DMS114 treated with DMSO at 0.1 percent for 48 hours (cell line): ENCODE measurements at regions not wholly inside any gene's neighbourhood (a gene's known extent, or its start where the extent isn't known, plus 50 kb on each side); places are given as distances from the start of the nearest gene placed in this dataset.
"Not testable (repeated sequence)": the region's sequence is repeated elsewhere in the genome, so short reads cannot be mapped to it uniquely, and the experiment has no call there.

Experiments used
- DNase-seq: peaks from one replicate; lab custom pipeline; 2025; ENCODE audit not compliant: unreplicated experiment; lab: John Stamatoyannopoulos, UW

DNA sequence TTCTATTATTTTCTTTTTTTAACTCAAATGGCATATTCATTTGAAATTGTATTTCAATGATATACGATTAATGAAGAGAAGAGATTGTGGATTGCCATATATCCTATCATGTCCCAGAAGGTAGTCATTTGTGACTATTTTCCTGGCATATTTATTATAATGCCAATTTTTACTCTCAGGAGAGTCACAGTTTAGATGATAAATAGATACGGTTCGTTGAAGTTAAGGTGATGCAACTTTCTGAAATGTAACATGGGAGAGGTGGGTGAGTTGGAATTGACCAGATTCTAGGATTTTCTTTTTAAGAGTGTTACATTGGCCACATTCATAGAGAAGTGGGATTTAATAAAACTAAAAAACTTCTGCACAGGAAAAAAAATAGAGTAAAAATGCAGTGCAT is 1138.5 kb downstream of the NCAM2 start:
- no peak for DNase-seq

DNA sequence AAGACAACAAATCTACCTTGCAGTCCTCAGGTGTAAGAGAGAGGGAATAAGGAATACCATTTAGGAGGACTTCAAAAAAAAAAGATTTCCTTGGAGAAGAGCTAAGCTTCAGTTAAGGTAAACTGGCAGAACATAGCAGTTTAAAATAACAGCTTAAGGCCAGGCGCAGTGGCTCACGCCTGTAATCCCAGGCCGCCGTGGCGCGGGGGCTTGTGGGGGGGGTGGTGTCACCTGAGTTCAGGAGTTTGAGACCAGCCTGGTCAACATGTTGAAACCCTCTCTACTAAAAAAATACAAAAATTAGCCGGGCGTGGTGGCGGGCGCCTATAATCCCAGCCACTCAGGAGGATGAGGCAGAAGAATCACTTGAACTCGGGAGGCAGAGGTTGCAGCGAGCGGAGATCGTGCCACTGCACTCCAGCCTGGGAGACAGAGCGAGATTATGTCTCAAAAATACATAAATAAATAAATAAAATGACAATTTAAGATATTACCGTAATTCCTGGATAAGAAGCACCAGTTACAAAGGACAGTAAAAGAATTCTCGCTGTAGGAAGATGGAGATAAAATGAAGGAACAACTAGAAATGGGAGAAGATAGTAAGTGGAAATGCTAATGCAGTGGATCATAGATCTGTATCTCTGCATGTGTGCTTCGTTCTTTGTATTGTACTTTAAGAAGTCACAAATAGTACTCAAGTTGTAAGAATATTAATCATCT is 1140.2 kb downstream of the NCAM2 start:
- no peak for DNase-seq

DNA sequence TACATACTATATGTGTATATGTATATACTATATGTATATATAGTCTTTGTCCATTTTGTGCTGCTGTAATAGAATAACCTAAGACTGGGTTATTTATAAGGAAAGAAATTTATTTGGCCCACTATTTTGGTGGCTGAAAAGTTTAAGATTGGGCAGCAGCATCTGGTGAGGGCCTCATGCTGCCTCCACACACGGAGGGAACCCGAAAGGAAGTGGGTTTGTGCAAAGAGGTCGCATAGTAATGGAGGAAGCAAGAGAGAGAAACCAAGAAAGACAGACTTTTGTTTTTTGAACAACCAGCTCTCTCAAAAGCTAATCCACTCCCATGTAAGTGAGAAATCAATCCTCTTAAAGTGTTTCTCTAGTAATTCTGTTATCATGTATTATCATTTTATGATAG is 1147.3 kb downstream of the NCAM2 start:
- DNase-seq: no peak

DNA sequence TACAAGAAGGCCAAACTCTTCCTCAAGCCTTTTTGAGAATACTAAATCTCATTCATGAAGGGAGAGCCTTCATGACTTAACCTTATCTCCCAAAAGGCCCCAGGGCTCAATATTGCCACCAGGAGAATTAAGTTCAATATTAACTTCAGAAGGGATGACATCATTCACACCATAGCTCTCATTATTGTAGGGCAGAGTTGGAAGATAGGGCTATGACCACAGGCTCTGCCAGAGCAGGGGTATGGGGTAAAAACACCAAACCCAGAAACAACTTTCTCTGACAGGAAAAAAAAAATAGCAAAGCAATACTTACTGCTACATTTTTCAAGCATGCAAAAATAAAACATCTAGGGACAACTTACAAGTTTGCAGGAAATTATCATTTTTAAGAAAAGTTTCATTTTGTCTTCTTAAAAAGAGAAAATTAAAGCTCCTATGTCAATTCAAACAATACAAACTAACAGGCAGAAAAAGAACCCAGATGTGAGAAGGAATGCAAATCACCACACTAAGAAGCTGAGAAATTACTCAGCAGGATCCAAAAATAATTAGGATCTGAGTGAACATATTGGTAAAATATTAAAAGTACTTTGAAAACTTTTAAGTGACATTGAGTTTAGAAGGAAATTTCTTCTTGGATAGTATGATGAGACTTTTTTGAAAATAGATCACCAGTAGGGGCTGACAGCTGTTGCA is 1156.5 kb downstream of the NCAM2 start:
- no peak for DNase-seq

DNA sequence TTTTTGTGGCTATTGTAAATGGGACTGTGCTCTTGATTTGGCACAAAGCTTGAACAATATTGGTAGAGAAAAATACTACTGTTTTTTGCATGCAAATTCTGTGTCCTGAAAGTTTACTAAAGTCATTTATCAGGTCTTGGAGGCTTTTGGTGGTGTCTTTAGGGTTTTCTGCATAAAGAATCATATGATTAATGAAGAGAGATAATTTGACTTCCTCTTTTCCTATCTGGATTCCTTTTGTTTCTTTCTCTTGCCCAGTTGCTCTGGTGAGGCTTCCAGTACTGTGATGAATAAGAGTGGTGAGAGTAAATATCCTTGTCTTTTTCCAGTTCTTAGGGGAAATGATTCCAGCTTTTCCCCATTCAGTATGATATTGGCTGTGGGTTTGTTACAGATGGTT is 1166.7 kb downstream of the NCAM2 start:
- no peak for DNase-seq

DNA sequence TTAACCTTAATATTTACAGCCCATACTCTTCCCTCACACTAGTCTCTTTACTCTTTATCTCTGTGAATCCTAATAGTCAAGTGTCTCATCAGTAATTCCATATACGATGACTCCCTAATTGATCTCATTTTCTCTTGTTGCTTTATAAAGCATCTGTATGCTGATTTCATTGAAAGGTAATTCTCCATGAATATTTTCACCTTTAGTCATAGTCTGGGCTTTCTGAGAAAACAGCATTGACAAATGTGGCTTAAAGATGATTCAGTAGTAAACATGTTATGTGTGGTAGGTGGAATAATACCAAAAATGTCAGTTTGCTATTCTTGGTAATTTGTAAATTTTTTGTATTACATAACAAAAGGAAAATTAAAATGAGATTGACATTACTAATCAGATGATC is 1176.5 kb downstream of the NCAM2 start:
- DNase-seq: no peak

DNA sequence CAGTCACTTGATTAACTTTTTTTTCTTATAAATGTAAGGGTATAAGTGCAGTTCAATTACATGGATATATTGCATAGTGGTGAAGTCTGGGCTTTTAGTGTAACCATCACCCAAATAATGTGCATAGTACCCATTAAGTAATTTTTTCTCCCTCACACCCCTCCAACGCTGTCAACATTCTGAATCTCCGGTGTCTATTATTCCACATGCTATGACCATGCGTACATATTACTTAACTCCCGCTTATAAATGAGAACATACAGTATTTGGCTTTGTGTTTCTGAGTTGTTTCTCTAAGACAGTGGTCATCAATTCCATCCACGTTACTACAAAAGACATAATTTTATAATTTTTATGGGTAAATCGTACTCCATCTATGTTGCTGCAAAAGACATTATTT is 1191.1 kb downstream of the NCAM2 start:
- no peak for DNase-seq

DNA sequence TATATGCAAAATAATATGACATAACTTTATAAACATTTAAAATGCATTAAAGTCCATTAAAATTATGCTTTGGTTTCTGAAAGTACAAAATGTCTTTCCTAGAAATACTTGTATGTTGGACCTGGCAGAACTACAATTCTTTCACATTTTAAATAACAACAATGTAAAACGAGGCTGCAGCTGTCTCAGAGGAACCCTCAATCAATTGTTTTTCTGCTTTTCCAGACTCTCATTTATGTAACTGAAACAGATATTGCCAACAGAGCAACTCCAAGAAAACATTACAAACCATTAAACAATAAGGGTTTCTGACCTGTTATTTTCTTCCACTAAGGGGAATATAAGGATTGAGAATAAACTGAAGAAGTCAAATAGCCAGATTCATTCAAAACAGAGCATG is 1193.4 kb downstream of the NCAM2 start:
- no peak for DNase-seq

DNA sequence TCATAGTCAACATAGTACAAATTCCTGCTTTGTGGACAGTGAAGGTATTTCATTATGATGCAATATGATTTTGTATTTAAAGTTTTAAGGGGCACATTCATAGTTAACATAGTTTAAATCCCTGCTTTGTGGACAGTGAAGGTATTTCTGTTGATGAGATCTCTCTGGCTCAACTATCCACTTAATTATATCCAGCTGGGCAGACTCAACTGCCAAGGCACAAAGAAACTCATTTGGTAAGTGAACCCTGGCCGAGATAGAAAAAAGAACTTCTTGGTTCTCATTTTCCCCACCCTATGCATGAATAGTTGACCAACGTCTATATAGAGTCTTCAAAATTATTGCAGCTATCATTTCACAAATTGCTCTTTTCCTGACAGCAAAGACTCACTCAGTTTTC is 1194.6 kb downstream of the NCAM2 start:
- no peak for DNase-seq

DNA sequence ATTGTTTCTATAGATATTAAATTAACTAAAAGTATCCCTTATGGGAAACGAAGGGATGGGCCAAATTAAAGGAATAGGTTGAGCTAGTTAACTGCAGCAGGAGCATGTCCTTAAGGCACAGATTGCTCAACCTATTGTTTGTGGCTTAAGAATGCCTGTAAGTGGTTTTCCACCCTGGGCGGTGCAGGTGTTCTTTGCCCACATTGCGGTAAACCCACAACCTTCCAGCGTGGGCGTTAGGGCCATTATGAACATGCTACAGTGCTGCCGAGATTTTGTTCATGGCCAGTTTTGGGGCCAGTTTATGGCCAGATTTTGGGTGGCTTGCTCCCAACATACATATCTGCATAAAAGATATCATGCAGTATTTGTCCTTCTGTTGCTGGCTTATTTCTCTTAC is 1196.8 kb downstream of the NCAM2 start:
- DNase-seq: not testable (repeated sequence)

DNA sequence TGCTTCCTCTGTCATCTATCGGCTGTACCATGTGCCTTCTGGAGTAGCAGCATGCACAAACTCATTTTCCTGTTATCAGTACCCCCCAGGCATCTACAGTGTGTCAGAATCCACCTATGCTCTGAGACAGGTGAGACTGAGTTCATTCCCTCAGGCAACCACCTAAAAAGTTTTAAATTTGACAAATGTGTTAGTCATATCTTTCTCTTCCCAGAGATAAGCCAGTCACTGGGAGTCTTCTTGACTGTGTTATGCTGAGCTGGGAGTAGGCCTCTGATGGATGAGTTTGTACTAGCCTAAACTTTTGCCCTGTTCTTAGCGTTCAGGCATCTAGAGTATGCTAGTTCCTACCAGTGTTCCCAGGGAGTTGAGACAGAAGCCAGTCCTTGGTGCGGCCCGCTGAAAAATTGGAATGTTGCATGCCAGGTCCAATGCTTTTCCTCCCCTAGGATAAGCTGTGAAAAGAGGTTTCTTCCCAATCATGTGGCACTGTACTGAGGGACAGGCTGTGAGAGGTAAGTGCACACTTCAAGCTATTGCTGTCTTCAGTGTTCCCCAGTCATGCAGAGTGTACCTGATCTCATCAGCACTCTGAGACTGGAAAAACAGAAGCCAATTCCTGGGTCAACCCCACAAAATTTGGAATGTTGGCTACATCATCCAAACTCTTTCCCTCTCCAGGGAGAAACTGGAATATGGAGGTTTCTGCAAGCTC is 1202.3 kb downstream of the NCAM2 start:
- DNase-seq: no peak

DNA sequence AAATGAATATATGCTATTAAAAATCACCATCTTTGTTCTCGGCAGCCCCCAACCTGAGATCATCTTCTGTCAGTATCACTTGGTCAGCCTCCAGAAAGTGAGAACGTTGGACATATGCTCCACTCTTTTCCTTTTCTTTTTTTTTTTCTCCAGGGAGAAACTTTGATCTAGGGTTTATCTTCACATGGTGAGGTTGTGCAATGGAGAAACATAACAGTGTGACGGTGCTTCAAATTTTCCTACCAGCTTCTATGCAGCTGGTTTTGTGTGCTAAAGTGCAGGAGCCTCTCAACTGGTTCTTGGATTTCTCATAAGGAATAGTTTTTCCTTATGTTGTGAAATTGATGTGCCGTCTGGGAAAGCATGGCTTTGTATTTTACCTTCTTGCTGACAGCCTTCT is 1202.9 kb downstream of the NCAM2 start:
- no peak for DNase-seq

DNA sequence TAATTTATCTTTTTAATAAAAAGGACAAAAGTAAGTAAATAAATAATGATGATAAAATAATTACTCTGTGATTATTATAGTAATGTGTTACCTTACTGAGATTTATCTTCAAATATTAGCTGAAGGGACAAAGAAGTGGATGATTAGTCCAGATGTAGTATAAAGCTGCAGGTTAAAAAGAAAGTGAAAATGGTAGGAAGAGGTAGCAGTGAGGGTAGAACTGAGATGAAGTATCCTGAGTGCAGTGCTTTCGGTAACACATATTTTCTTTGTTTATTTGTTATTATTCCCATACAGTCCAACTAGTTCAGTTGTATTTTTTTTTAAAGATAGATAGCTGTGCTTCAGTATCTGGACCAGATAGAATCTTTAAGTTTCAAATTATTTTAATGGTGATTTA is 1203.5 kb downstream of the NCAM2 start:
- DNase-seq: no peak

DNA sequence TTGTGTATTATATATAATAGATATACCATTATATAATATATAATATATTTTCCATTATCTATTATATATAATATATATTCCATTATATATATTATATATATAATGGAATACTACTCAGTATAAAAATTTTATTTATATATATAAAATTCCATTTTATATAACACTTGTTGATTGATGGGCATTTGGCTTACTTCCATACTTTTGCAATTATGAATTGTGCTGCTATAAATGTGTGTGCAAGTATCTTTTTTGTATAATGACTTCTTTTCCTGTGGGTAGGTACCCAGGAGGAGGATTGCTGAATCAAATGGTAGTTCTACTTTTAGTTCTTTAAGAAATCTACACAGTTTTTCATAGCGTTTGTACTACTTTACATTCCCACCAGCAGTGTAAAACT is 1211.1 kb downstream of the NCAM2 start:
- no peak for DNase-seq

DNA sequence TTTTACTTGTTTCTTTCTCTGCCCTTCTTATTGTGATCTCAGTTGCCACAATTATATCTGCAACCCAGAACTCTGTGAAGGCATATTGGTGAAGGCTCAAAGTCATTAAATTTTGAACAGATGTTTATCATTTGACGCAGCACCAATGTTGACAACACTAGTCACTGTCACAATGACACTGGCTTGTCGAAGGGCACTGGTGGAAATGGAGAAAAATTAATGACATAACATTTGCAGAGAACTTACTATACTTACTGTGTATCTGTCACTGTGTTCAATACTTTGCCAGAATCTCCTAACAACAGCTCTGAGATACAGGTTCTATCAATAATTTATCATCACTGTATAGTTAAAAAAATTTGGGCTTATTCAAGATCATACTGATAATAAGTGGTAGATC is 1213.7 kb downstream of the NCAM2 start:
- DNase-seq: no peak

DNA sequence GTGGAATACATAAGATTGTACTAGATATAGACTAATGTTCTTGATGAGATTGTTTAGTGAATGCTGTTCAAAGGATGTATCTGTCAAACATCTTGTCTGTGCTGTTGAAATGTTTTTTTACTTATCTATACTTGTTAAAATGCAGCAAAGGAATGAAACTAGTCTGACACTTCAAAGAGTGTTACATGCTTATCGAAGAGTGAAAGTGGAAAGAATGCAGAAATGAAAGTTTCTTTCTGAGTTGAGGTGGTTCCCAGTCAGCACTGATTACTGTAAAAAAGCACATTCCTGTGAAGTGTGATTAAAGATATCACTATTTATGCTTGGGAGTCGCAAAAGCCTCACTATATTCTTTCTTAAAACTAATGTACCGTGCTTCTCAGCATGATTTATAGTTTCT is 1225.2 kb downstream of the NCAM2 start:
- no peak for DNase-seq

DNA sequence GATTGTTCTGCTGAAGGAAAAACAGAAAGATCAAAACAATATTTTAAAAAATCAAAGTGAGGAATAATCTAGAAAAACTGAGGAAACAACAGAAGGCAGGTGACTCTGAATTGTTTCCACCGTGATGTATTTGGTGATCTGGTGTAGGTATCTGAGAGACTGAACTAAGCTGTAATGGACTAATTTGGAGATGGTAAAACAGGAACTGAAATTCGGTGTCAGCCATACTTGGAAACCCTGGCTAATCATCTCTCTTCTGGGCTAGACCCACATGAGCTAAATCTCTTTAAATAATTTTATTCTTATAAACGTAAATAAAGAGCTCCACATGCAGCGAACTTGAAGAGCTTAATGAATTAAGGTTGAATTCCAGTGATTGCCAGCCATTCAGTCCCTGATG is 1226.1 kb downstream of the NCAM2 start:
- DNase-seq: no peak

DNA sequence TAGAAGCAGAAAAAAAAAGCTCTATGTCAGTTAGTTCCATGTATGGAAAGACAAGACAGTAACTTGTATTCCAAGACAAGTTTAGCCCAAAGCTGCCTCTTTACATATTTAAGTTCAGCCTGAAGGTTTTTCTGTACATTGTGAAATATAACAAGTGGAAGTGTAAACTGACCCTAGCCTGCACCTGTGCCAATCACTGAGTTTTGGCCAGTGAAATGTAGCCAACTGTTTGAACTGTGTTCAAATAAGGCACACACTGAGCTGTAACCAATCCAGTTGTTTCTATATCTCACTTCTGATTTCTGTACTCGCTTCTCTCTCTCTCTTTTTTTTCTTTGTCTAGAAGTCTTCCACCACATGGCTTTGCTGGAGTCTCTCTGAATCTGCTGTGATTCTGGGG is 1227.1 kb downstream of the NCAM2 start:
- no peak for DNase-seq

DNA sequence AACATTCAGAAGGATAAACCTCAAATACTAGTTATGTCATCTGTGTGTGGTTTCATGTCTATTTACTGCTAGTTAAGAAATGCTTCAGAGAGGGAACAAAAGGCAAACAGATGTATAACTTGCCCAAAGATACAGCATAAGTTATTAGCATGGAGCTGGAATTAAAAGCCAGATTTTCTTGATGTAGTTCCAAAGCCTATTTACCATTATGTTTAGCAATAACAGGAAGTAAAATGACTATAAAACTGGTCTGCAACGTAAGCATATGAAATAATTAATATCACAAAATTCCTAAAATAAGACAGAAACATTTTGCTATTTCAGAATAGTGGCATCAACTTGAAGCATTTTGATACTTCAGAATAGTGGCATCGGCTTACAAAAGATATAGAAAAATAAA is 1232.8 kb downstream of the NCAM2 start:
- DNase-seq: no peak

DNA sequence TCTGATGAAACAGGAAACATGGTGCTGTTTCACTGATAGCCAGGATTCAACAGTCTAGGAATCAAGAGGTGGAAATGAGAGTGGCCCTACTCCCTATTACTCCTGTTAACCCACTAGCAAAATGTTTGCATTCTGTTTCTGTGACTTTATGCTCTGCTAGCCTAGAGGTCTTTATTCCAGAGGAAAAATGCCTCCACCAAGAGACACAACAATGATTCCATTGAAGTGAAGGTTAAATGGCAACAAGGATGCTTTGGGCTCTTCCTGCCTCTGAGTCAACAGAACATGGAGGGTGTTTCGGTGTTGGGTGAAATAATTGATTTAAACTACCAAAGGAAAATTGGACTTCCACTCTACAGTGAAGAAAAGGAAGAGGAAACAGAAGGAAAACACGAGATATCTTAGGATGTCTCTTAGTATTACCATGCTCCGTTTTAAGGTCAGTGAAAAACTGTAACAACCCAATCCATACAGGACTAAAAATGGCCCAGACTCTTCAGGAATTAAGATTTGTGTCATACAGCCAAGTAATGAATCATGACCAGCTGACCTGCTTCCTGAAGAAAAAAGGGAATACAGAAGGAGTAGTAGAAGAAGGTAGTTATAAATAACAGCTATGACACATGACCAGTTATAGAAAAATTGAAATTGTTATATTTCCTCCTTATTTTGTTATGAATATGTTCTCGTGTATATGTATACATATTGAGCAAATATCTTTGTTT is 1237.8 kb downstream of the NCAM2 start:
- DNase-seq: no peak

DNA sequence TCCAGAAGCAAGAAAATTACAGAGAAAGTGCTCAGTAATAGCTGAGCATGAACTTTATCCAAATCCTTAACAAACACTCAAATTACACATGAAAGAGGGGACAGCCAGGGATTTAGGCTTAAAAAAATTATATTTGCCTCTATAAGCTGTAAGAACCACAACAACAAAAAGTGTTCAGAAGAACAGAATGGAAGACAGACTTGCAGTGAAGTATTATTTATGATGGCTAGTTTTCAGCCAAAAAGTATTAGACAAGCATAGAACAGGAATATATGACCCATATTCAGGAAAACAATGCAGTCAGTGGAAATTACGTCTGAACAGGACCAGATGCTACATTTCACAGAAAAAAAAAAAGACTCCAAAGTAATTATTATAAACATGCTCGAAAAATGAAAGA is 1246.3 kb downstream of the NCAM2 start:
- no peak for DNase-seq

DNA sequence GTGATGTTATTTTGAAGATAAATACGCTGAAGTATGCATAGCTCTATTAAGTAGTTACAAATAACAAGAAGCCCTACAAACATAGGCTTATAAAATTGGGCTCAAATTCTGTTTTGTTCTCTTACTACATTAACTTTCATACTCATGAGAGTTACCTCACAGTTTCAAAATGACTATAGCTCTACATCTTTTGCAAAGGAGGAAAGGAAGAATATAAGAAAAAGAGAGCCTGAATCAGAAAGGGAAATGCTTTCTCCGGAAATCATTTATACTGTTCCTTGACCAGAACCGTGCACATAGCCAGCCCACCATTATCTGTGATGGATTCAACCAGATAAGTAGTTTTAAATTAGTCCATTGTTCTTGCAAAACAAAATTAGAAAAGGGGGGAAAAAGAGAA is 1252.1 kb downstream of the NCAM2 start:
- DNase-seq: no peak
